ENCODE measurements at regions not wholly inside any gene's neighbourhood (a gene's known extent, or its start where the extent isn't known, plus 50 kb on each side); places are given as distances from the start of the nearest gene placed in this dataset.

GRCh38 chr6:150761771-150762170 is 103.7 kb upstream of the MTHFD1L start:
- TF ChIP-seq CTCF (conservative IDR thresholded peaks at IDR 0.05) (no peak), EZH2 (IDR thresholded peaks at IDR 0.05; ENCODE audit: low read depth) (no peak)

Data from PC-9 (cell line).